K562 (cell line): ENCODE measurements at regions not wholly inside any gene's neighbourhood (a gene's known extent, or its start where the extent isn't known, plus 50 kb on each side); places are given as distances from the start of the nearest gene placed in this dataset.
A peak's percentile ranks its signal among the peaks of the same experiment; 100 is the strongest.

Experiments used
- ATF7 ChIP-seq: fragments of 450-650 bp; IDR thresholded peaks from 2 replicates; pipeline ENCODE4 v1.7.1; 2014; ENCODE audit warnings: mild to moderate bottlenecking, moderate library complexity
- CBX8 ChIP-seq: fragments of 200-600 bp; sonication (generic); IDR thresholded peaks from 2 replicates; pipeline ENCODE4 v1.6.1; 2012; ENCODE audit warnings: borderline replicate concordance, mixed run types, low read depth, mild to moderate bottlenecking, moderate library complexity, mixed read lengths, low read length, control low read depth, inconsistent platforms; ENCODE audit not compliant: poor library complexity, severe bottlenecking; ENCODE audit errors: extremely low read depth
- CREB1 ChIP-seq, 2 experiments: sonication (generic) in 1 of 2; formaldehyde crosslinking in 1 of 2; IDR thresholded peaks; 2 replicates each; pipeline versions ENCODE4 v1.6.1 to v1.8.0; 2012 to 2022; ENCODE audit warnings: inconsistent platforms in 1 of 2, mild to moderate bottlenecking in 1 of 2, missing genetic modification reagents in 1 of 2, moderate library complexity in 1 of 2
- ERF ChIP-seq: fragments of 450-650 bp; formaldehyde crosslinking; IDR thresholded peaks from 2 replicates; pipeline ENCODE4 v1.4.0; 2020; ENCODE audit warnings: mild to moderate bottlenecking, mixed read lengths
- HMG20A ChIP-seq: fragments of 450-650 bp; formaldehyde crosslinking; conservative IDR thresholded peaks from 2 replicates; pipeline ENCODE4 v1.4.0; 2020; ENCODE audit warnings: mild to moderate bottlenecking, mixed read lengths
- MECOM ChIP-seq: fragments of 250-450 bp; sonication (Bioruptor Pico); IDR thresholded peaks from 2 replicates; pipeline ENCODE4 v1.8.0; 2022; ENCODE audit warnings: inconsistent platforms
- NELFE ChIP-seq: IDR thresholded peaks from 2 replicates; pipeline ENCODE4 v1.6.1; 2011; ENCODE audit warnings: mild to moderate bottlenecking; ENCODE audit not compliant: insufficient read depth, insufficient read length
- RAD51 ChIP-seq: fragments of 450-650 bp; IDR thresholded peaks from 2 replicates; pipeline ENCODE4 v1.7.1; 2016; ENCODE audit warnings: low read depth, mild to moderate bottlenecking, borderline replicate concordance
- RB1 ChIP-seq: fragments of 450-650 bp; IDR thresholded peaks from 2 replicates; pipeline ENCODE4 v1.6.1; 2017; ENCODE audit warnings: low read depth, mild to moderate bottlenecking
- SMC3 ChIP-seq: conservative IDR thresholded peaks from 2 replicates; pipeline ENCODE4 v1.6.1; 2011; ENCODE audit warnings: low read depth, low read length, improper control_type of control experiment; ENCODE audit not compliant: insufficient read depth
- U2AF2 ChIP-seq: fragments of 200-400 bp; formaldehyde crosslinking; optimal IDR thresholded peaks from 2 replicates; pipeline ENCODE3; 2017; ENCODE audit warnings: low read depth, mild to moderate bottlenecking, low read length
- ZEB2 ChIP-seq: fragments of 450-650 bp; IDR thresholded peaks from 2 replicates; pipeline ENCODE4 v1.6.1; 2016
- ZNF134 ChIP-seq: fragments of 250-450 bp; sonication (Bioruptor Pico); conservative IDR thresholded peaks from 2 replicates; pipeline ENCODE4 v1.4.0; 2020
- ZNF175 ChIP-seq: fragments of 200-800 bp; sonication (Bioruptor generic); IDR thresholded peaks from 2 replicates; pipeline ENCODE4 v1.6.1; 2016; ENCODE audit warnings: low read depth, mild to moderate bottlenecking, missing genetic modification characterization, missing compliant biosample characterization
- ZNF197 ChIP-seq: fragments of 200-800 bp; sonication (Bioruptor generic); IDR thresholded peaks from 2 replicates; pipeline ENCODE4 v1.6.1; 2016; ENCODE audit warnings: low read depth, missing genetic modification characterization, missing compliant biosample characterization
- ZNF551 ChIP-seq: fragments of 250-450 bp; sonication (Bioruptor Pico); IDR thresholded peaks from 2 replicates; pipeline ENCODE4 v1.5.0; 2021; ENCODE audit warnings: mild to moderate bottlenecking, moderate library complexity
- TF ChIP-seq, protein P1 (sequence below): sonication (generic); formaldehyde crosslinking; IDR thresholded peaks from 2 replicates; pipeline ENCODE4 v1.8.0; 2022; ENCODE audit warnings: missing genetic modification reagents, mild to moderate bottlenecking, borderline replicate concordance
- TF ChIP-seq, protein P2 (sequence below): fragments of 250-450 bp; sonication (Bioruptor Pico); IDR thresholded peaks from 2 replicates; pipeline ENCODE4 v1.8.0; 2022; ENCODE audit warnings: inconsistent platforms, mild to moderate bottlenecking, moderate library complexity, borderline replicate concordance
- TF ChIP-seq, protein P3 (sequence below): sonication (generic); formaldehyde crosslinking; IDR thresholded peaks from 2 replicates; pipeline ENCODE4 v1.8.1; 2023; ENCODE audit warnings: mild to moderate bottlenecking, missing genetic modification reagents
- TF ChIP-seq, protein P4 (sequence below): fragments of 250-450 bp; sonication (Bioruptor Pico); IDR thresholded peaks from 2 replicates; pipeline ENCODE4 v1.5.0; 2021; ENCODE audit warnings: mild to moderate bottlenecking, moderate library complexity

DNA sequence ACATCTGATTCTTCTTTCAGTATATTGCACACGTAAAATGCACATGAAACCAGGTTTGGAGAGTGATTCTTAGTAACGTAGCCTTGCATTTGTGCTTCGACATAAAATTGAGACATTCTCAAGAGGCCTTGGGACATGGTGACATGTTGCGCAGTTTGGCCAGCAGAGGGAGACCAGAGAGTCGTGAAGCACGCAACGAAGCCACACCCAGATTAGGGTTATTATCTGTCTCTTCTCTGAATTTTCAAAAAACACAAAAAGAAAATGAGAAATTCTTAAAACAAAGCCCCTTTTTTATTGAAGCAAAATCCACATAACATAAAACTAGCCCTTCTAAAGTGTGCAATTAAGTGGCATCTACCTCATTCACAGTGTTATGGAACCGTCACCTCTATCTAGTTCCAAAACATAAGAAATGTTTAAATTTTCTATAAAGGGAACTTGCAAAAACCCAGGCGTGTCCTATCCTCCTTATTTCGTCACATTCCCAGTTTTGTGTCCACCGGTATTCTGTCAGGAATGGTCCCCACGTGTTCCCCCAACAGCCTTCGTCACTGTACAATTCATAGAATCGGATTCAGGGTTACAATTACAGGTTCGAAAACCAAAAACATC is 108.8 kb upstream of the ATF7IP start (continued):
- 0 out of 2 replicates have a peak, but pooled peaks have one; percentile 48 for TF ChIP-seq ZNF175 (CRISPR knock-in tag)
- peak; percentile 66; the same call in 1 of the 2 replicates for TF ChIP-seq ZNF197
- no peak for TF ChIP-seq ZNF551 (CRISPR knock-in tag)
- TF ChIP-seq MECOM: no peak
- no peak for TF ChIP-seq U2AF2
- no peak for TF ChIP-seq HMG20A (CRISPR knock-in tag)
- TF ChIP-seq, protein P1, sequence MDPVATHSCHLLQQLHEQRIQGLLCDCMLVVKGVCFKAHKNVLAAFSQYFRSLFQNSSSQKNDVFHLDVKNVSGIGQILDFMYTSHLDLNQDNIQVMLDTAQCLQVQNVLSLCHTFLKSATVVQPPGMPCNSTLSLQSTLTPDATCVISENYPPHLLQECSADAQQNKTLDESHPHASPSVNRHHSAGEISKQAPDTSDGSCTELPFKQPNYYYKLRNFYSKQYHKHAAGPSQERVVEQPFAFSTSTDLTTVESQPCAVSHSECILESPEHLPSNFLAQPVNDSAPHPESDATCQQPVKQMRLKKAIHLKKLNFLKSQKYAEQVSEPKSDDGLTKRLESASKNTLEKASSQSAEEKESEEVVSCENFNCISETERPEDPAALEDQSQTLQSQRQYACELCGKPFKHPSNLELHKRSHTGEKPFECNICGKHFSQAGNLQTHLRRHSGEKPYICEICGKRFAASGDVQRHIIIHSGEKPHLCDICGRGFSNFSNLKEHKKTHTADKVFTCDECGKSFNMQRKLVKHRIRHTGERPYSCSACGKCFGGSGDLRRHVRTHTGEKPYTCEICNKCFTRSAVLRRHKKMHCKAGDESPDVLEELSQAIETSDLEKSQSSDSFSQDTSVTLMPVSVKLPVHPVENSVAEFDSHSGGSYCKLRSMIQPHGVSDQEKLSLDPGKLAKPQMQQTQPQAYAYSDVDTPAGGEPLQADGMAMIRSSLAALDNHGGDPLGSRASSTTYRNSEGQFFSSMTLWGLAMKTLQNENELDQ (CRISPR knock-in tag): no peak
- TF ChIP-seq SMC3: peak; percentile 34; the same call in 1 of the 2 replicates
- no peak for TF ChIP-seq ZNF134 (CRISPR knock-in tag)
- no peak for TF ChIP-seq CBX8
- no peak for TF ChIP-seq NELFE
- no peak for TF ChIP-seq RAD51
- 0 out of 2 replicates have a peak, but pooled peaks have one; percentile 20 for TF ChIP-seq CREB1 (IDR thresholded peaks at IDR 0.05)
- no peak for TF ChIP-seq CREB1 (CRISPR knock-in tag; IDR thresholded peaks at IDR 0.05)
- TF ChIP-seq RB1: no peak
- TF ChIP-seq, protein P2, sequence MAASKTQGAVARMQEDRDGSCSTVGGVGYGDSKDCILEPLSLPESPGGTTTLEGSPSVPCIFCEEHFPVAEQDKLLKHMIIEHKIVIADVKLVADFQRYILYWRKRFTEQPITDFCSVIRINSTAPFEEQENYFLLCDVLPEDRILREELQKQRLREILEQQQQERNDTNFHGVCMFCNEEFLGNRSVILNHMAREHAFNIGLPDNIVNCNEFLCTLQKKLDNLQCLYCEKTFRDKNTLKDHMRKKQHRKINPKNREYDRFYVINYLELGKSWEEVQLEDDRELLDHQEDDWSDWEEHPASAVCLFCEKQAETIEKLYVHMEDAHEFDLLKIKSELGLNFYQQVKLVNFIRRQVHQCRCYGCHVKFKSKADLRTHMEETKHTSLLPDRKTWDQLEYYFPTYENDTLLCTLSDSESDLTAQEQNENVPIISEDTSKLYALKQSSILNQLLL (CRISPR knock-in tag): no peak
- no peak for TF ChIP-seq ZEB2
- TF ChIP-seq, protein P3, sequence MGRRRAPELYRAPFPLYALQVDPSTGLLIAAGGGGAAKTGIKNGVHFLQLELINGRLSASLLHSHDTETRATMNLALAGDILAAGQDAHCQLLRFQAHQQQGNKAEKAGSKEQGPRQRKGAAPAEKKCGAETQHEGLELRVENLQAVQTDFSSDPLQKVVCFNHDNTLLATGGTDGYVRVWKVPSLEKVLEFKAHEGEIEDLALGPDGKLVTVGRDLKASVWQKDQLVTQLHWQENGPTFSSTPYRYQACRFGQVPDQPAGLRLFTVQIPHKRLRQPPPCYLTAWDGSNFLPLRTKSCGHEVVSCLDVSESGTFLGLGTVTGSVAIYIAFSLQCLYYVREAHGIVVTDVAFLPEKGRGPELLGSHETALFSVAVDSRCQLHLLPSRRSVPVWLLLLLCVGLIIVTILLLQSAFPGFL (CRISPR knock-in tag): no peak
- TF ChIP-seq, protein P4, sequence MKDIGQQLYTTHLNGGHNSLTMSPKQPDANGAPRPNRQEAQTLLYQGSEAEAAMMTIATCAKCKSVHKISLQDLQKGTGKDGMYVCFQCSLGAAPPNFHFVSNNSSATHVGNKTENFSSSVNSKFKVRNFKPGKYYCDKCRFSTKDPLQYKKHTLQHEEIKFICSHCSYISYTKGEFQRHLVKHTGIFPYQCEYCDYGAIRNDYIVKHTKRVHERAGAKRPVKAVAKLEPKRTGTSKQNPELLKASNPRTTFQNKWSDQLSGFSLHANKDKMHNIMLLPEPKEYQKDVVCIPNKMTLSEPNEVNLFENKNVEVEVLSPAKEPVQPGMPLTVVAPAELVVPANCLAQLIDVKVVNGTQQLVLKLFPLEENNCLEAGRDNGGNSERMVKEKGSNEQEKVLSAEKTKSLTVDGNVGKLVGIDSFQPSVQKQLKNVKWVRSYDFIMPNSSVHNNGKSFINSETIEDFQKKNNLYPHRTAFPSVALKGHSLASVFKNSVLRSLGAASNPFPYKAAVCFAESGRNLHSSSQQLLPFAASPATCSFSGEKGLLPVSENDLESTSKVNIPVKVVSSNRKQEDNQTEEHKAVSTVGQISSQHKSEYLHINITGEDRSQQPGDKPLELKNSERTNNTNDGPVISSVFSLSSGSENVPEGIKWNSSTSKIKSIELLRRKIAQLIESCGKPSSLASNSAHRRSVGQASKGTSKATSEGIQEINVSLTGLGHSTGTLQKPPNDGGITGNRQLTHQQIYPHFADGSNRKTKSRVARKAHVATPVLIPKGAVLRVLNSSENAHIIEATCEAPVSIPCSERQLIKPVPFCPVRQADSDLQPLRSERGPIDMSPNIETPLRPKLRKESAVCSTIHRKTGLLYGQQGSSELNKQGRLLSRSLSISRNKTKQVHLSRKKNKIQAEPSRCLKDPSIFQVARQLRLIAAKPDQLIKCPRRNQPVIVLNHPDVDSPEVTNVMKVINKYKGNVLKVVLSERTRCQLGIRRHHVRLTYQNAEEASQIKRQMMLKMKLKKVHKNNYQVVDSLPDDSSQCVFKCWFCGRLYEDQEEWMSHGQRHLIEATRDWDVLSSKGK (CRISPR knock-in tag): no peak
- no peak for TF ChIP-seq ERF (CRISPR knock-in tag)
- TF ChIP-seq ATF7: no peak
